ENCODE measurements at regions not wholly inside any gene's neighbourhood (a gene's known extent, or its start where the extent isn't known, plus 50 kb on each side); places are given as distances from the start of the nearest gene placed in this dataset.

DNA sequence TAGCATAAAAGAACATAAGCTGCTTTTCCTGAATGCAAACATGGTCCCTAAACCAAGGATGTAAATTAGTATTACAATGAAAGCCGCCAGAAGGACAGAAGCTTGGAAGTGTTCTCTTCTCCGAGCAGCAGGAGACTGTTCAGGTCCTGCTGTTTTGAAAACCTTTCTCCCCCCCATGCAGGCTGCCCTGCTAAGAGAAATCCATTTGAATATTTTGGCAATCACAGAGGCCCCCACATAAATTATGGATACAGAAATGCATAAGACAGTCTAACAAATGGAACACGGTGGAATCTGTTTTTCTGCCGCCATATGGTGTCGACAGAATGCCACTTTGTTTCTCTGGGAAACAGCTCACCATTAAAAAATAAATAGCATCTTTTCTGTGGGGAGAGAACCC, 600.4 kb upstream of the KLHL29 start:
- no peak overlapping the region for H3K4me3 ChIP-seq (ENCODE audit: low read depth, low read length)
- no peak for DNase-seq (ENCODE audit: low read depth, low spot score)
- CTCF ChIA-PET: interaction anchor here (0.6 kb wide), 1 partner anchor 34 kb away, joined by 3 read pairs; no protein-coding TSS in a partner anchor
- POLR2A ChIA-PET: no interaction called here
- TF ChIP-seq, protein P1, sequence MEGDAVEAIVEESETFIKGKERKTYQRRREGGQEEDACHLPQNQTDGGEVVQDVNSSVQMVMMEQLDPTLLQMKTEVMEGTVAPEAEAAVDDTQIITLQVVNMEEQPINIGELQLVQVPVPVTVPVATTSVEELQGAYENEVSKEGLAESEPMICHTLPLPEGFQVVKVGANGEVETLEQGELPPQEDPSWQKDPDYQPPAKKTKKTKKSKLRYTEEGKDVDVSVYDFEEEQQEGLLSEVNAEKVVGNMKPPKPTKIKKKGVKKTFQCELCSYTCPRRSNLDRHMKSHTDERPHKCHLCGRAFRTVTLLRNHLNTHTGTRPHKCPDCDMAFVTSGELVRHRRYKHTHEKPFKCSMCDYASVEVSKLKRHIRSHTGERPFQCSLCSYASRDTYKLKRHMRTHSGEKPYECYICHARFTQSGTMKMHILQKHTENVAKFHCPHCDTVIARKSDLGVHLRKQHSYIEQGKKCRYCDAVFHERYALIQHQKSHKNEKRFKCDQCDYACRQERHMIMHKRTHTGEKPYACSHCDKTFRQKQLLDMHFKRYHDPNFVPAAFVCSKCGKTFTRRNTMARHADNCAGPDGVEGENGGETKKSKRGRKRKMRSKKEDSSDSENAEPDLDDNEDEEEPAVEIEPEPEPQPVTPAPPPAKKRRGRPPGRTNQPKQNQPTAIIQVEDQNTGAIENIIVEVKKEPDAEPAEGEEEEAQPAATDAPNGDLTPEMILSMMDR (IDR thresholded peaks at IDR 0.05; ENCODE audit: insufficient read depth, low read length, missing control alignments): no peak

DNA sequence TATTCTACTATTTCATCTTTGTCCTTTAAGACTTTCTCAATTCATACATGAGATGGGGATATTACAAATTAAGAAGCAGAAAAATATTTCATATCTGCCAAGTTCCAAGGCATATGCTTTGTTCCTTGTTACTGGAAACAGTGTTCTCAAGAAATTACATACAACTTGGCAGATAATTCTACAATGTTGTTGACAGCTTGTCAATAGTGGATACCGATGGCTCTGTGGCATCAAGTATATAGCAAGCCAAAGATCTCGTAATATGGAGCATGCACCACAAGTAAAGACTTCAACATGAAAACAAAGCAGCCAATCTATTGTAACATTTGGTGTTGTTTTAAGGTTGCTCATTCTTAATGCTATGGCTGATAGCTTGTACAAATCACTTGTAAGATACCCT, 598.2 kb upstream of the KLHL29 start:
- H3K4me3 ChIP-seq (ENCODE audit: low read depth, low read length): no peak overlapping the region
- TF ChIP-seq, protein P1 (IDR thresholded peaks at IDR 0.05; ENCODE audit: insufficient read depth, low read length, missing control alignments): no peak
- ChIA-PET CTCF (no interaction called here), POLR2A (no interaction called here)
- no peak for DNase-seq (ENCODE audit: low read depth, low spot score)

DNA sequence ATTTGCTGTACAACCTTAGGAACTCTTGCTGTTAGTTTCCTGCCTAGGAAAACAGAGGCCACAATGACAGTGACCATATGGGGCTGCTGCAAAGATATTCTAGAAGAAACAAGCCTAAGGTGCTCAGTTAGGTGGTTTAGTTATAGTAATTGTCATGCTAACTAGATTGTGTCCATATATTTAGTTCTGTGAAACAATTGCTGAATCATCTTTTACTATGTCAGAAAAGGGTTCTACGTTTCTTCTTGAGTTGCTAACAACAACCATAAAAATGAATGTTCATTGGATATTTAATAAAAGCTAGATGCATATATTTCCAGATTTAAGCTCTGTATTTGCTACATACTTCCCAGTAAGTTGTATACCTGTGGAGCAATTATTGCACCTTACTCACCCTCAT, 597.2 kb upstream of the KLHL29 start:
- ChIA-PET POLR2A (no interaction called here), CTCF (no interaction called here)
- TF ChIP-seq, protein P1 (IDR thresholded peaks at IDR 0.05; ENCODE audit: insufficient read depth, low read length, missing control alignments): no peak
- no peak for DNase-seq (ENCODE audit: low read depth, low spot score)
- no peak overlapping the region for H3K4me3 ChIP-seq (ENCODE audit: low read depth, low read length)

DNA sequence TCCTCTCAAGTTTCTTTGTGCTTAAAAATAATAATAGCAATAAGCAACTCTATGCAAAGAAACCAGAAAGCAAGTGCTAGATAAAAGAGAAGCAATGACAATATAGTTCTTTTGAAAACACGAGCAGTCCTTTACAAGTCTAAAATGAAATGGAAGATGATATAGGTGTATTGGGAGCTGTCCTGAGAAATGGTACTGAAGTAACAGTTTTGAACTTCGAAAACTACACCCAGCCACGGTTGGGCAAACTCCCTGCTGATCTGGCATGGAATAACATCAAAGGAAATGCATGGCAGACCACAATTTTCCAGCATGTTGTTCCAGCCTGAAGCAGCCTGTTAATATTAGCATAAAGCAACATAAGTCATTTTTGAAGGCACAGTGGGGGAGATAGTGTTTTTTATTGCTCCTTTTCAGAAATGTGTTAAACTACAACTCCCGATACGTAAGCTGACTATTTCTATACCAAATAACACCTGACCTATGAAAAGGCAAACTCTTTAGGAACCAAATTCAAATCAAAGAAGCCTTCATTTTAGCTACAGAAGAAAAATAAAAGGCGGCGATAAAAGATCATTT, 596.1 kb upstream of the KLHL29 start:
- TF ChIP-seq, protein P1 (IDR thresholded peaks at IDR 0.05; ENCODE audit: insufficient read depth, low read length, missing control alignments): no peak
- CTCF ChIA-PET: no interaction called here
- H3K4me3 ChIP-seq (ENCODE audit: low read depth, low read length): no peak overlapping the region
- POLR2A ChIA-PET: no interaction called here
- no peak for DNase-seq (ENCODE audit: low read depth, low spot score)

DNA sequence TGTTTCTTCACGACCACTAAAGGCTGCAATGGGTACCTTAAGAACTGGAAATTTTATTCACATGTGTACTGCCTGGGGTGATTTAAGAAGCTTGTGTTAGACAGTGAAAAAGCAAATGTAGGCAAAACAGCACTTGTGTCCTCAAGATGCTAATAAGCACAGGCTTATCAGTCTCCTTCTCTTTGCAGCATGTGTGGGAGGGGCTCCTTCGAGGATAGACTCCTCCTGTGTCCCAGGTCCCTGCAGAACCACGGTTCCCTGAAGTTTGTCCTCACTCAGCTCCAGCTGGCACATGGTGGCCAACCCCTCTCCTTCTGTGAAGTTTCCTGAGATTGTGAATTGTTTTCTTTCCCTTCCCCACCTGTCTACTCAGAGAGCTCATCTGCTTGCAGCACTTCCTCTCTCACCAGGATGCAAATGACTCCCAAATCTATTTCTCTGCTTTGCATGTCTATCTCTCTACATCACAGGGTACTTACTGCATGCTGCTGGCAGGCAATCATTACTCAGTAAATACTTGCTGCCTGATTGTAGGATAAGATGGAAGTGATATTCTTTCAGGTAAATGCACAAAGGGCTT, 589.6 kb upstream of the KLHL29 start:
- CTCF ChIA-PET: no interaction called here
- POLR2A ChIA-PET: no interaction called here
- no peak overlapping the region for H3K4me3 ChIP-seq (ENCODE audit: low read depth, low read length)
- no peak for DNase-seq (ENCODE audit: low read depth, low spot score)
- TF ChIP-seq, protein P1 (IDR thresholded peaks at IDR 0.05; ENCODE audit: insufficient read depth, low read length, missing control alignments): no peak

DNA sequence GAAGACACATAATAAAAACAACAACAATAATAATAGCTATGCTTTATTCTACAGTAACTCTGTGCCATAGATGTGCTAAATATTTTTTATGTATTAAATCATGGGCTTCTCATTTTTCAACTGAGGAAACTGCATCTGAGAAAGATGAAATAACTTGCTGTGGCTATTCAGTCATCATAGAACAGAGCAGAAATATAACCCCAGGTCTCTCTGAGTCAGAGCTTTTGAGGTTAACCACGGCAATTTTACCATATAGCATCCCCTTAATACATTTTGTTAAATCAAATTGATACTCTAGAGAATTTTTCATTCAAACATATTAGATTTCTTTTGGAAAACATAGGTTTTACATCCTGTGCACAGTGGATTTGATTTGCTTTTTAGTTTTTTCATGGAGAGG, 586.6 kb upstream of the KLHL29 start:
- no peak overlapping the region for H3K4me3 ChIP-seq (ENCODE audit: low read depth, low read length)
- DNase-seq (ENCODE audit: low read depth, low spot score): no peak
- POLR2A ChIA-PET: no interaction called here
- TF ChIP-seq, protein P1 (IDR thresholded peaks at IDR 0.05; ENCODE audit: insufficient read depth, low read length, missing control alignments): no peak
- CTCF ChIA-PET: no interaction called here

Data from AG04449 (cell line).